ENCODE measurements at regions not wholly inside any gene's neighbourhood (a gene's known extent, or its start where the extent isn't known, plus 50 kb on each side); places are given as distances from the start of the nearest gene placed in this dataset.

GRCh38 chr5:163963881-163964280 lies 458.5 kb downstream of the MAT2B start:
- Mint-ChIP-seq H3K9me3 (no peaks in the 10 kb centered on the region), H3K36me3 (no peaks in the 10 kb centered on the region)

DNA sequence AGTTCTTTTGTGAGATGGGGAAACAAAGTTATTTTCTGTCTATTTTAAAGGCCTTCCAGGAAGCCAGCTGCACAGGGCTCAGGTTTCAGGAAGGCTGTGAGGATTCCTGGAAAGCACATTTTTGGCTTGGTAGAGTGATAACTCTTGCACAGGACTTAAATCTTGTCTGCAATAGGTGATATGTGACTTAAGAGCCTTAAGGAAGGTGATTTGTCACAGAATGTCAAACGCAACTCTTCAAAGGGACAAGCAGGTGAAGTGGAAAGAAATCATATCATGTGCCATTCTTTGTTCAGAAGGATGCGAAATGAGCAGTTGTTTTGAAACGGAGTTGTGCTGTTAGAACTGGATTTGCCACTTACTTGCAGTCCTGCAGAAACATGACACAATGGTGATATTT lies 459.3 kb downstream of the MAT2B start:
- H3K9me3 Mint-ChIP-seq: no peaks in the 10 kb centered on the region
- WGBS (ENCODE audit: insufficient coverage): 85% methylated on average over 3 of the region's 3 CpGs
- H3K4me3 Mint-ChIP-seq: no peak overlapping the region

More at GRCh38 chr5:163963881-163964280, 458.5 kb downstream of the MAT2B start:
- DNase-seq (no peak), ATAC-seq (no peak)
- TF ChIP-seq, protein P1, sequence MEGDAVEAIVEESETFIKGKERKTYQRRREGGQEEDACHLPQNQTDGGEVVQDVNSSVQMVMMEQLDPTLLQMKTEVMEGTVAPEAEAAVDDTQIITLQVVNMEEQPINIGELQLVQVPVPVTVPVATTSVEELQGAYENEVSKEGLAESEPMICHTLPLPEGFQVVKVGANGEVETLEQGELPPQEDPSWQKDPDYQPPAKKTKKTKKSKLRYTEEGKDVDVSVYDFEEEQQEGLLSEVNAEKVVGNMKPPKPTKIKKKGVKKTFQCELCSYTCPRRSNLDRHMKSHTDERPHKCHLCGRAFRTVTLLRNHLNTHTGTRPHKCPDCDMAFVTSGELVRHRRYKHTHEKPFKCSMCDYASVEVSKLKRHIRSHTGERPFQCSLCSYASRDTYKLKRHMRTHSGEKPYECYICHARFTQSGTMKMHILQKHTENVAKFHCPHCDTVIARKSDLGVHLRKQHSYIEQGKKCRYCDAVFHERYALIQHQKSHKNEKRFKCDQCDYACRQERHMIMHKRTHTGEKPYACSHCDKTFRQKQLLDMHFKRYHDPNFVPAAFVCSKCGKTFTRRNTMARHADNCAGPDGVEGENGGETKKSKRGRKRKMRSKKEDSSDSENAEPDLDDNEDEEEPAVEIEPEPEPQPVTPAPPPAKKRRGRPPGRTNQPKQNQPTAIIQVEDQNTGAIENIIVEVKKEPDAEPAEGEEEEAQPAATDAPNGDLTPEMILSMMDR (IDR thresholded peaks at IDR 0.05): no peak
- H3K27ac Mint-ChIP-seq: no peak overlapping the region
- Histone ChIP-seq H3K36me3 (ENCODE audit: control insufficient read depth, insufficient read depth, low read length) (no peaks in the 10 kb centered on the region), H3K27me3 (ENCODE audit: control insufficient read depth, insufficient read depth, low read length) (no peaks in the 10 kb centered on the region), H3K4me3 (ENCODE audit: low read length) (no peak overlapping the region), H3K27ac (ENCODE audit: low read length) (no peak overlapping the region), H3K4me1 (ENCODE audit: control insufficient read depth, insufficient read depth, low read length) (no peaks in the 10 kb centered on the region), H3K9me3 (ENCODE audit: control insufficient read depth, insufficient read depth, low read length) (no peaks in the 10 kb centered on the region)
- WGBS (ENCODE audit: insufficient coverage): 85% methylated on average over 8 of the region's 9 CpGs
- intact Hi-C loops (cut with micrococcal nuclease): no loop called here
- no peak overlapping the region for H3K4me3 Mint-ChIP-seq
- no peaks in the 10 kb centered on the region for H3K27me3 Mint-ChIP-seq (ENCODE audit: low read depth in 2 of 2)
- H3K4me1 Mint-ChIP-seq: no peaks in the 10 kb centered on the region

DNA sequence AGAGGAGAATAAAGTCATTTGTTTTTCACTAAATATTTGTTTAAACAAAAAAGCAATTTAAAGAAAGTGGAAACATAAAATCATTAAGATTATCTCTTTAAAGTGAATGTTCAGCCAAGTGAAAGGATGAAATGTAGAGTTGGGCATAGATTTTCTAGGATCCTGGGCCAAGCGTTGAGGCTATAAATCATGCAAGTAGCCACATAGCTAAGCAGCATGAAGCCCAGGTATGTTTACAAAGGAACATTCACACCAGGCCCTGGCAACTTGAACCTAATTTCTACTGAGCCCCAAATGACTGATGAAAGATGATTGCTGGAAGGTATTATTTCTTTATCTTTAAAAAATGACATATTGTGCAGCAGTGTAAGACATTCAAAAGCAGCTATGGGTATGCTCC lies 461.8 kb downstream of the MAT2B start:
- intact Hi-C loops (cut with micrococcal nuclease): no loop called here
- Histone ChIP-seq H3K36me3 (ENCODE audit: control insufficient read depth, insufficient read depth, low read length) (no peaks in the 10 kb centered on the region), H3K27ac (ENCODE audit: low read length) (no peak overlapping the region), H3K4me1 (ENCODE audit: control insufficient read depth, insufficient read depth, low read length) (no peaks in the 10 kb centered on the region), H3K9me3 (ENCODE audit: control insufficient read depth, insufficient read depth, low read length) (no peaks in the 10 kb centered on the region), H3K4me3 (ENCODE audit: low read length) (no peak overlapping the region), H3K27me3 (ENCODE audit: control insufficient read depth, insufficient read depth, low read length) (no peaks in the 10 kb centered on the region)
- no peak overlapping the region for H3K4me3 Mint-ChIP-seq
- DNase-seq (no peak), ATAC-seq (no peak)
- 92% methylated on average over 1 of the region's 1 CpG for WGBS (ENCODE audit: insufficient coverage)
- TF ChIP-seq, protein P1 (IDR thresholded peaks at IDR 0.05): no peak
- no peaks in the 10 kb centered on the region for H3K4me1 Mint-ChIP-seq
- no peaks in the 10 kb centered on the region for H3K9me3 Mint-ChIP-seq
- H3K27ac Mint-ChIP-seq: no peak overlapping the region
- H3K36me3 Mint-ChIP-seq: no peaks in the 10 kb centered on the region
- no peaks in the 10 kb centered on the region for H3K27me3 Mint-ChIP-seq (ENCODE audit: low read depth in 2 of 2)

More for the DNA sequence above, 459.3 kb downstream of the MAT2B start:
- TF ChIP-seq, protein P1 (IDR thresholded peaks at IDR 0.05): no peak
- H3K4me3 ChIP-seq (ENCODE audit: low read length): no peak overlapping the region
- ATAC-seq: no peak
- intact Hi-C loops (cut with micrococcal nuclease): no loop called here
- no peaks in the 10 kb centered on the region for H3K9me3 ChIP-seq (ENCODE audit: control insufficient read depth, insufficient read depth, low read length)
- no peaks in the 10 kb centered on the region for H3K36me3 ChIP-seq (ENCODE audit: control insufficient read depth, insufficient read depth, low read length)
- Mint-ChIP-seq H3K27ac (no peak overlapping the region), H3K4me1 (no peaks in the 10 kb centered on the region), H3K27me3 (ENCODE audit: low read depth in 2 of 2) (no peaks in the 10 kb centered on the region), H3K36me3 (no peaks in the 10 kb centered on the region)
- no peaks in the 10 kb centered on the region for H3K4me1 ChIP-seq (ENCODE audit: control insufficient read depth, insufficient read depth, low read length)
- no peak for DNase-seq
- no peaks in the 10 kb centered on the region for H3K27me3 ChIP-seq (ENCODE audit: control insufficient read depth, insufficient read depth, low read length)
- no peak overlapping the region for H3K27ac ChIP-seq (ENCODE audit: low read length)

GRCh38 chr5:163968651-163969050 lies 463.2 kb downstream of the MAT2B start:
- no peak for DNase-seq
- H3K36me3 ChIP-seq (ENCODE audit: control insufficient read depth, insufficient read depth, low read length): no peaks in the 10 kb centered on the region
- no peak overlapping the region for H3K4me3 ChIP-seq (ENCODE audit: low read length)
- H3K27me3 ChIP-seq (ENCODE audit: control insufficient read depth, insufficient read depth, low read length): no peaks in the 10 kb centered on the region
- no peaks in the 10 kb centered on the region for H3K4me1 ChIP-seq (ENCODE audit: control insufficient read depth, insufficient read depth, low read length)
- no peaks in the 10 kb centered on the region for H3K9me3 ChIP-seq (ENCODE audit: control insufficient read depth, insufficient read depth, low read length)
- no peak for ATAC-seq
- H3K4me1 Mint-ChIP-seq: no peaks in the 10 kb centered on the region
- no peak overlapping the region for H3K27ac Mint-ChIP-seq
- H3K36me3 Mint-ChIP-seq: no peaks in the 10 kb centered on the region
- TF ChIP-seq, protein P1 (IDR thresholded peaks at IDR 0.05): no peak
- no peaks in the 10 kb centered on the region for H3K27me3 Mint-ChIP-seq (ENCODE audit: low read depth in 2 of 2)
- no CpG with 5 or more reads among the region's 2 CpGs for WGBS (ENCODE audit: insufficient coverage)
- H3K27ac ChIP-seq (ENCODE audit: low read length): no peak overlapping the region
- intact Hi-C loops (cut with micrococcal nuclease): no loop called here
- no peak overlapping the region for H3K4me3 Mint-ChIP-seq
- H3K9me3 Mint-ChIP-seq: no peaks in the 10 kb centered on the region

Data from natural killer cell (primary cell).